Pancreas (tissue), 10 donors: ENCODE measurements at regions not wholly inside any gene's neighbourhood (a gene's known extent, or its start where the extent isn't known, plus 50 kb on each side); places are given as distances from the start of the nearest gene placed in this dataset.
"Not testable (repeated sequence)": the region's sequence is repeated elsewhere in the genome, so short reads cannot be mapped to it uniquely, and the experiment has no call there.

Source experiments
- ATAC-seq, 4 donors: fragments of 200-7000 bp; cut with Tn5 transposase; one replicate each; pipeline versions ENCODE4 v1.8.0 to v1.9.1; 2020; ENCODE audit warnings: mild to moderate bottlenecking in 4 of 4, moderate library complexity in 4 of 4
- DNase-seq, 6 donors: peaks; one replicate each; pipeline ENCODE4 v3.0.0-alpha.2; 2020
- FAIRE-seq: peaks from 2 replicates; lab custom pipeline; 2012; peaks lifted over from hg19 to GRCh38; lab: Jason Lieb, UNC
- H3K27ac ChIP-seq, 4 donors: fragments of 200-600 bp; sonication (generic); 1 replicate in 3 of 4; 2 replicates in 1 of 4; pipeline versions ENCODE4 v1.5.0 to v1.8.0; 2020
- H3K27me3 ChIP-seq, 4 donors: fragments of 200-600 bp; one replicate each; pipeline ENCODE4 v1.8.0; 2021
- H3K36me3 ChIP-seq, 3 donors: fragments of 200-600 bp; sonication (generic) in 1 of 3; one replicate each; pipeline versions ENCODE4 v1.5.0 to v1.8.0; 2020 to 2021
- H3K4me1 ChIP-seq, 3 donors: fragments of 200-600 bp; one replicate each; pipeline ENCODE4 v1.8.0; 2021
- H3K4me3 ChIP-seq, 4 donors: fragments of 200-600 bp; sonication (generic) in 2 of 4; one replicate each; pipeline versions ENCODE4 v1.5.0 to v1.8.0; 2020 to 2021
- H3K9me3 ChIP-seq, 4 donors: fragments of 200-600 bp; one replicate each; pipeline ENCODE4 v1.8.0; 2021
- CTCF ChIP-seq, 4 donors: fragments of 200-600 bp; sonication (generic) in 3 of 4; IDR thresholded peaks; one replicate each; pipeline versions ENCODE4 v1.5.0 to v1.8.0; 2021; ENCODE audit warnings: antibody characterized with exemption in 4 of 4
- WGBS, 2 donors: extraction: QIAGEN DNeasy Blood & Tissue Kit; methylation state at CpG; one replicate each; pipeline ENCODE4 v1.1.7; 2013; 5-methylcytosine and 5-hydroxymethylcytosine counted together
- intact Hi-C, 3 donors: fragments of 100-400 bp; cut with DNase I; formaldehyde crosslinking; loops; one replicate each; pipeline versions ENCODE4 v1.11.1 to v1.14.2; 2022
- donor health status: healthy with polysubstance abuse.
- donor health status: DM: no; HTN: no; CAD: no; lungs with moderate emphysema.
- donor health status: DM: no; HTN: no; CAD: no.
- donor health status: control.
- donor health status: control.
- donor health status: Bipolar disorder and iron deficiency.
- donor health status: DM: yes; HTN: yes; CAD: no.
- donor health status: DM: no; HTN: no; CAD: no.
- donor health status: DM: no; HTN: no; CAD: no.
- donor health status: DM: yes; HTN: yes; CAD: no.

- H3K4me1 ChIP-seq, result no peaks in the 10 kb centered on the region
- no peaks in the 10 kb centered on the region for H3K27me3 ChIP-seq
- no peak overlapping the region for H3K4me3 ChIP-seq
- no peak for DNase-seq
- no peak for FAIRE-seq
- TF ChIP-seq CTCF (IDR thresholded peaks at IDR 0.05), result no peak
- H3K9me3 ChIP-seq, result no peaks in the 10 kb centered on the region
- no peak for ATAC-seq
- WGBS, 2 donors, result 75 to 80% methylated on average over 5 of the region's 5 CpGs
- no peak overlapping the region for H3K27ac ChIP-seq
- intact Hi-C loops, result no loop called here
- H3K36me3 ChIP-seq, result no peaks in the 10 kb centered on the region
Measured at GRCh38 chr4:138632856-138633579, 382.6 kb upstream of the NOCT start.

GRCh38 chr4:138630666-138631065, 384.9 kb upstream of the NOCT start:
- Histone ChIP-seq H3K27ac (no peak overlapping the region), H3K36me3 (no peaks in the 10 kb centered on the region), H3K27me3 (no peaks in the 10 kb centered on the region), H3K4me3 (no peak overlapping the region), H3K4me1 (no peaks in the 10 kb centered on the region), H3K9me3 (no peaks in the 10 kb centered on the region)
- ATAC-seq (no peak), DNase-seq (no peak), FAIRE-seq (no peak)
- intact Hi-C loops, result no loop called here
- 71 to 81% methylated on average over 3 of the region's 3 CpGs for WGBS, 2 donors
- no peak for TF ChIP-seq CTCF (IDR thresholded peaks at IDR 0.05)

- Histone ChIP-seq H3K4me3 (no peak overlapping the region), H3K36me3 (no peaks in the 10 kb centered on the region), H3K27me3 (no peaks in the 10 kb centered on the region), H3K4me1 (no peaks in the 10 kb centered on the region), H3K9me3 (no peaks in the 10 kb centered on the region), H3K27ac (no peak overlapping the region)
- no peak for TF ChIP-seq CTCF (IDR thresholded peaks at IDR 0.05)
- DNase-seq (no peak), ATAC-seq (no peak), FAIRE-seq (no peak)
- WGBS, 2 donors, result 87 to 94% methylated on average over 2 of the region's 2 CpGs
- intact Hi-C loops, result no loop called here
Measured at GRCh38 chr4:138629669-138630068, 385.9 kb upstream of the NOCT start.

- no peak for DNase-seq
- no peak for FAIRE-seq
- no peak for TF ChIP-seq CTCF (IDR thresholded peaks at IDR 0.05)
Measured at GRCh38 chr4:138627096-138627495, 384.9 kb upstream of the SLC7A11 start.

GRCh38 chr4:138622362-138622761, 380.2 kb upstream of the SLC7A11 start:
- intact Hi-C loops, H3K4me3 ChIP-seq, H3K27me3 ChIP-seq, DNase-seq, H3K4me1 ChIP-seq, H3K27ac ChIP-seq, ATAC-seq, H3K9me3 ChIP-seq, FAIRE-seq, H3K36me3 ChIP-seq: not testable (repeated sequence)
- 62 to 77% methylated on average over 4 of the region's 4 CpGs for WGBS, 2 donors

More at GRCh38 chr4:138627096-138627495, 384.9 kb upstream of the SLC7A11 start:
- H3K27ac ChIP-seq, result no peak overlapping the region
- no peak overlapping the region for H3K4me3 ChIP-seq
- intact Hi-C loops, result no loop called here
- no peak for ATAC-seq
- H3K27me3 ChIP-seq, result no peaks in the 10 kb centered on the region
- 38 to 64% methylated on average over 5 of the region's 5 CpGs for WGBS, 2 donors
- no peaks in the 10 kb centered on the region for H3K4me1 ChIP-seq
- H3K9me3 ChIP-seq, result no peaks in the 10 kb centered on the region
- no peaks in the 10 kb centered on the region for H3K36me3 ChIP-seq
